Upper lobe of left lung (tissue), 6 donors: ENCODE measurements at regions not wholly inside any gene's neighbourhood (a gene's known extent, or its start where the extent isn't known, plus 50 kb on each side); places are given as distances from the start of the nearest gene placed in this dataset.

ENCODE experiments used
- ATAC-seq, 2 donors: fragments of 200-7000 bp; cut with Tn5 transposase; one replicate each; pipeline ENCODE4 v1.9.1; 2022; ENCODE audit warnings: mild to moderate bottlenecking in 2 of 2, moderate library complexity in 2 of 2; ENCODE audit not compliant: low FRiP score in 2 of 2
- DNase-seq, 2 donors: peaks; one replicate each; pipeline ENCODE4 v3.0.0-alpha.2; 2019 to 2020
- H3K27ac ChIP-seq, 4 donors: fragments of 200-600 bp; sonication (generic); one replicate each; pipeline ENCODE4 v1.5.1; 2016 to 2019
- H3K27me3 ChIP-seq, 4 donors: fragments of 200-600 bp; sonication (generic); one replicate each; pipeline ENCODE4 v1.5.1; 2017 to 2019
- H3K36me3 ChIP-seq, 4 donors: fragments of 200-600 bp; sonication (generic); one replicate each; pipeline ENCODE4 v1.5.1; 2016 to 2019
- H3K4me1 ChIP-seq, 4 donors: fragments of 200-600 bp; sonication (generic); one replicate each; pipeline ENCODE4 v1.5.1; 2018 to 2019
- H3K4me3 ChIP-seq, 4 donors: fragments of 200-600 bp; sonication (generic); one replicate each; pipeline ENCODE4 v1.5.1; 2017 to 2019; ENCODE audit warnings: mild to moderate bottlenecking in 2 of 4, moderate library complexity in 1 of 4
- H3K9me3 ChIP-seq, 4 donors: fragments of 200-600 bp; sonication (generic); one replicate each; pipeline ENCODE4 v1.5.1; 2018 to 2019
- CTCF ChIP-seq, 6 experiments: fragments of 450-650 bp in 4 of 6; fragments of 200-600 bp in 2 of 6; sonication (generic) in 2 of 6; IDR thresholded peaks; one replicate each; pipeline ENCODE4 v1.5.1; 2016 to 2019; ENCODE audit warnings: antibody characterized with exemption in 6 of 6
- EP300 ChIP-seq, 4 donors: sonication (generic); formaldehyde crosslinking; IDR thresholded peaks; one replicate each; pipeline ENCODE4 v1.5.1; 2017; ENCODE audit warnings: antibody characterized with exemption in 4 of 4, control low read depth in 2 of 4
- POLR2A ChIP-seq, 4 donors: fragments of 450-650 bp; IDR thresholded peaks; one replicate each; pipeline ENCODE4 v1.5.1; 2016 to 2017; ENCODE audit warnings: antibody characterized with exemption in 4 of 4, mild to moderate bottlenecking in 2 of 4
- POLR2AphosphoS5 ChIP-seq, 2 donors: sonication (generic); formaldehyde crosslinking; IDR thresholded peaks; one replicate each; pipeline ENCODE4 v1.5.1; 2017; ENCODE audit warnings: antibody characterized with exemption in 2 of 2
- WGBS, 2 donors: methylation state at CpG; one replicate each; pipeline ENCODE4 v1.1.5; 2017 to 2018; 5-methylcytosine and 5-hydroxymethylcytosine counted together
- donor health status: DM: no; HTN: no; CAD: no; lungs with moderate emphysema.
- donor health status: DM: no; HTN: yes; CAD: no; lungs with severe emphysema.

- peaks cover 0 to 7% (median 0%) of the 10 kb centered on the region in 4 donors for H3K9me3 ChIP-seq
- DNase-seq (no peak), ATAC-seq (no peak)
- no peak overlapping the region for H3K27ac ChIP-seq
- H3K4me3 ChIP-seq: no peak overlapping the region
- TF ChIP-seq POLR2AphosphoS5 (IDR thresholded peaks at IDR 0.05): no peak
- TF ChIP-seq EP300 (IDR thresholded peaks at IDR 0.05): no peak
- TF ChIP-seq POLR2A (IDR thresholded peaks at IDR 0.05): no peak
- TF ChIP-seq CTCF (IDR thresholded peaks at IDR 0.05): no peak
- H3K36me3 ChIP-seq: no peaks in the 10 kb centered on the region
- H3K4me1 ChIP-seq: no peaks in the 10 kb centered on the region
- WGBS, 2 donors: 74 to 76% methylated on average over 7 to 8 of the region's 9 CpGs
- H3K27me3 ChIP-seq: no peaks in the 10 kb centered on the region
These were observed 102.9 kb downstream of the TRIM29 start for GRCh38 chr11:120034881-120035630.

- 85 to 95% methylated on average over 4 to 9 of the region's 9 CpGs for WGBS, 2 donors
- Histone ChIP-seq H3K36me3 (no peaks in the 10 kb centered on the region), H3K27ac (no peak overlapping the region), H3K4me1 (no peaks in the 10 kb centered on the region), H3K27me3 (no peaks in the 10 kb centered on the region), H3K9me3 (peaks cover 0 to 7% (median 0%) of the 10 kb centered on the region in 4 donors), H3K4me3 (no peak overlapping the region)
- TF ChIP-seq CTCF (IDR thresholded peaks at IDR 0.05): no peak
- TF ChIP-seq POLR2A (IDR thresholded peaks at IDR 0.05): no peak
- no peak for DNase-seq
- no peak for ATAC-seq
These were observed 103.6 kb downstream of the TRIM29 start for GRCh38 chr11:120034176-120034875.

GRCh38 chr11:120032766-120033390, 105.0 kb downstream of the TRIM29 start:
- DNase-seq: no peak
- 53 to 55% methylated on average over 9 to 10 of the region's 10 CpGs for WGBS, 2 donors

More at GRCh38 chr11:120032766-120033390, 105.0 kb downstream of the TRIM29 start:
- peak in 1 of 2 donors; percentile 30 for ATAC-seq
- H3K9me3 ChIP-seq: peaks cover 0 to 7% (median 0%) of the 10 kb centered on the region in 4 donors
- no peaks in the 10 kb centered on the region for H3K4me1 ChIP-seq
- no peak overlapping the region for H3K4me3 ChIP-seq
- H3K36me3 ChIP-seq: no peaks in the 10 kb centered on the region
- H3K27me3 ChIP-seq: no peaks in the 10 kb centered on the region
- no peak overlapping the region for H3K27ac ChIP-seq
- TF ChIP-seq CTCF (IDR thresholded peaks at IDR 0.05) (no peak), EP300 (IDR thresholded peaks at IDR 0.05) (no peak), POLR2AphosphoS5 (IDR thresholded peaks at IDR 0.05) (no peak), POLR2A (IDR thresholded peaks at IDR 0.05) (no peak)
